ENCODE measurements at regions not wholly inside any gene's neighbourhood (a gene's known extent, or its start where the extent isn't known, plus 50 kb on each side); places are given as distances from the start of the nearest gene placed in this dataset.
"Not testable (repeated sequence)": the region's sequence is repeated elsewhere in the genome, so short reads cannot be mapped to it uniquely, and the experiment has no call there.

- not testable (repeated sequence) for TF ChIP-seq POLR2A, CTCF (IDR thresholded peaks at IDR 0.05)
These were observed 179.8 kb upstream of the ANXA10 start for GRCh38 chr4:167912535-167912934.

Data from Peyer's patch (tissue), 4 donors.